ENCODE measurements at regions not wholly inside any gene's neighbourhood (a gene's known extent, or its start where the extent isn't known, plus 50 kb on each side); places are given as distances from the start of the nearest gene placed in this dataset.

DNA sequence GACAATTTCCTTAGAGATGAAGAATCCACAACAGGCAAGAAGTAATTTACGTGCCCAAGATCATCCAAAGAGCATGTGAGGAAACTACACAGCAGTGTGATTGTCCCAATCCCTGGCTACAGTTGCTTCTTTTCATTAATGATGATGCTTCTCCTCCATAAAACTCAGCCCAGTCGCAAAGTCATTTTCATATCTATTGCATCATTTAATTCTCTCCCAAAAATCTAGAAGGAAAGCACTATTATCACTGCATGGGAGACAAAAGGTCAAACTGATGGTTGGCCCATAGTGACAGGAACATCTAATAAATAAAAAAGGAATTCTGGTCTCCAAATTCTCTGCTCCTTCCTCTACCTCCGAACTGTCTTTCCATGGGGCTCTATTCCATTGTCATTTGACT, 103.5 kb upstream of the SERP2 start:
- intact Hi-C loops (cut with micrococcal nuclease), result loop anchor here (5.0 kb wide), 2 partner anchors 73 to 647 kb away; no protein-coding TSS in a partner anchor

DNA sequence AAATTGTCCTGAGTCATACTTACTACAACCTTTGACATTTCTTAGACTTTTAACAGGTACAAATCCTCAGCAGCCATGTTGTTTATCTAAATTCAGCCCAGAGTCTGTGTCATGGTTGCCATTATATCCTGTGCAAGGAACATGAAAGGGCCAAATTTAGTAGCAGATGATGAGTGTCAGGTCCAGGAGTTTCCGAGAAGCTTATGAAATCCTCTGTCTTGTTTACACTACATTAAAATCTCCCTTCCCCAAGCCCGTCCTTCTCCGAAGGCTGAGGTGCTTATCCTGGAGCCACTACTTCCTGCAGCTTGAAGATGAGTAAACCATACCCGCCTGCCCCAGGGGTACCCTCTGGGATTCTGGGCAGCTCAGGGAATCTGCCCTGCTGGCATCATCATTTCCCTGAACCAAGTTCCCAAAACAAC, 102.6 kb upstream of the SERP2 start:
- intact Hi-C loops (cut with micrococcal nuclease), result loop anchor here (5.0 kb wide), 2 partner anchors 74 to 646 kb away; no protein-coding TSS in a partner anchor

DNA sequence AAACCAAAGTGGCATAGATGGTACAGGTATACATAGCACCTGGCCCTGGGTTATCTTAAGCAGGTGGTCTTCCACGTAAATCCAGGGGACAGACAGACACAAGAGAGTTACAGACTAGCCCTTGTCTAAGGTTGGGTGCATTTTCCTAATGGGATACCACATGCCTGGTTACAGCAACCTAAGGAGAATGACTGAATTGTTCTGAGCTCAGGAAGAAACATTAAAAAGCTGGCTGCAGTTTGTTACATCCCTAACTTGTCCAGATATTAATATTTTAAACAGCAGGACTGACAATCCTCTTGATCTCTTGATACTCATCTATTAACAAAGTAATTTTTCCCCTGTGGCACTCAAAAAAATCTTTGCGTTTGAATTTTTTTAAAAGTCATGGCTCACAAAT, 102.2 kb upstream of the SERP2 start:
- intact Hi-C loops (cut with micrococcal nuclease), result loop anchor here (5.0 kb wide), 2 partner anchors 74 to 646 kb away; no protein-coding TSS in a partner anchor

DNA sequence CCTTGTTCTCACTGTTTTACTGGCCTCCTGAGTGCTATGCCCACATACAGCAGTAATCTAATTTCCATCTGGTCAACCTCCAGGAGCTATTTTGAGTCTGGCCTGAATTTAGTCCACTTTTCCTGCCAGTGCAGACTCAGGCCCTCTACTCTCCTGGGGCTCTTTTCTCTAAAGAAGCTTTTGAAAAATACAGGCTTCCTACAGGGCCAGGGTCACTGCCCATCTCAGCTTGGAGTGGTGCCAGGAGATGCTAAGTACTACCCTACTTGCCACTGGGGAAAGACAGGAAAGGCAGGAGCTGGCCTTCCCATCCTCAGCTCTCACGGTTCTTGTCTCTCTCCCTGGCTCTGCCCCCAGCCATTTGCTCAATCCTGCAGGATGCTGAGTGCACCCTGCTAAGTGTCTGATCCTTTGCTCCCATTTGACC, 101.7 kb upstream of the SERP2 start:
- intact Hi-C loops (cut with micrococcal nuclease), result loop anchor here (5.0 kb wide), 2 partner anchors 75 to 645 kb away; no protein-coding TSS in a partner anchor

DNA sequence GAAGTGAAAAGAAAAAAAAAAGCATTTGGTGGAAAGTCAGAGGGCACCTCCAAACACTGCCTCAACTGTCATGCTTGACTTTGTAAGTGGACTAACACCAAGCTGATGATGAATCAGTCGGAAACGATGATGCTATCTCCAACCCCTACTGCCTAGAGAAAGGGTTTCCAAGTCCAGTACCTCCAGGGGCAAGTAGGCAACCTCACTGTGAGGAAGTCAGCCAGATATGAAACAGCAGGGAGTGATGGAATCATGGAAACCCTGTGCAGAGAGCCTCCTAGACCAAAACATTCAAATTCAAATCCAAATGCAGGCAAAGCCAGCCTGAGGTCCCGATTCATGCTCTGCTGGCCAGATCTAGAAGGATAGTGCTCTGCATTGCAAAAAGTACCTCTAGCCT, 100.9 kb upstream of the SERP2 start:
- intact Hi-C loops (cut with micrococcal nuclease), result loop anchor here (5.0 kb wide), 2 partner anchors 75 to 645 kb away; no protein-coding TSS in a partner anchor

DNA sequence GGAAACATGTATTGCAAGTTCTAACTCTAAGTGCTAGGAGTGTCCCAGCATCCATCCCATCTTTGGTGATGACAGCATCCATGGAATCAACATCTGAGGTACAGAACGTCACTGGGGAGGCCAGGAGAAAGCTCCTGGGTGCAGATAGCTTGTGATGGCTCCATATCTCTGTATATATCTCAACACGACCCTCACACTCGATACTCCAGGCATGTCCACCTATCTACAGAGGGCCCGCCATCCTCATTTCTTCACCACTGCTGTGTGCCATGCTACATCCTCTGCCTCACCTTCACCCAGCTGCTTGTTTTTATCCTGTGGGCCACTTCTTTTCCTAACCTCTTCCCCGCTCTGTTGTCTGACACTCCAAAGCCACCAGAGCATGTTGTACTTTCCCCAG, 100.4 kb upstream of the SERP2 start:
- intact Hi-C loops (cut with micrococcal nuclease), result loop anchor here (5.0 kb wide), 2 partner anchors 76 to 644 kb away; no protein-coding TSS in a partner anchor

DNA sequence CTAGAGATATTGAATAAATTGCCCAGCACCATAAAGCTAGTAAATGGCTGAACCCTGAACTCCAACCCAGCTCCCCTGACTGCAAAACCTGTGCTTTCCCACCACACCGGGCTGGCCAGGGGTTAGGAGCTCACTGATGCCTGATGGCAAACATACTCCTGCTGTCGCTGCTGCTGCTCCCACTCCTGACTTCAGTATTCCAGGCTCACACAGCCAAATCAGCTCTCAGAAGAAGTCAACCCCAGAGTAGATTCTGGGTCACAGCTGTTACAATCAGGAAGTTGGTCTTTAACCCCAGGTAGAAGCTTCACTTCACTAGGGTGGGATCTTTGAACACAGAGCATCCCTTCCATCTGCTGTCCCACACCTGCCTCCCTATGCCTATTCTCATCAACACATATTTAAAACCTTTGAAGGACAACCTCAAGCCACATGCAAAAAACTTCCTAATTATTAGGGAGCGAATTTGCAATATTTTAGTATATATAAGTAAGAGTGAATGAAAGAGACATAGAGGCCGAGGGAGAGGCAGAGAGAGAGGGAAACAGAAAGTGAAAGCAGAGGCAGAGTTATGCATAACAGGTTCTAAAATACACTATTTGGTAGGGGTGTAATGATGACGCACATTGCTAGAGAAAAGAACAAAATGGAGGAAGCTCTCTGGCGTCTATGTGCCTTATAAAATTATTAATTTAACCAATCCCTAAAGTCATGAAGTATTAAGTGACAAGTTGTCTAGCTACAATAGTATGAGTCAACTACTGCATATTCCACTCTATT, 99.4 kb upstream of the SERP2 start:
- intact Hi-C loops (cut with micrococcal nuclease), result loop anchor here (2.0 to 5.0 kb wide), 5 partner anchors 15 to 643 kb away; no protein-coding TSS in a partner anchor

DNA sequence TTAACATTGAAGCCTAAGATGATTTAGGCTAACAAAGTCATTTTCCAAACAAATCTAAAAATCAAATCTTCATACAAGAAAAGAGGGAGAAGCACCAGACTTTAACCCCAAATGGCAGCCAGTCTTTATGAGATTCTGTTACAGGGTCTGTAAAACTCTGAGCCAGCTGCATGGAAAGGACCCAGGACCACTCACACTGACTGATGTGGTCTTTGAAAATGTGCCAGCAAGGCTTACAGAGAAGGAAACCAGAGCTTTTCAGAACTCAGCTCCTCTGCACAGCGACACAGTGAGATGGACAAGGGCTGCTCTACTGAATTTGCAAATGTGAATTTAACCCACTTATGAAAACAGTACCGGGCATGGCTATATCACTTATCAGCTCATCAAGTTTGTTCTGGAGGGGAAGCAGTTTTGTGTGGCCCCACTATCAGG, 98.8 kb upstream of the SERP2 start:
- intact Hi-C loops (cut with micrococcal nuclease), result loop anchor here (2.0 to 5.0 kb wide), 5 partner anchors 16 to 643 kb away; no protein-coding TSS in a partner anchor

DNA sequence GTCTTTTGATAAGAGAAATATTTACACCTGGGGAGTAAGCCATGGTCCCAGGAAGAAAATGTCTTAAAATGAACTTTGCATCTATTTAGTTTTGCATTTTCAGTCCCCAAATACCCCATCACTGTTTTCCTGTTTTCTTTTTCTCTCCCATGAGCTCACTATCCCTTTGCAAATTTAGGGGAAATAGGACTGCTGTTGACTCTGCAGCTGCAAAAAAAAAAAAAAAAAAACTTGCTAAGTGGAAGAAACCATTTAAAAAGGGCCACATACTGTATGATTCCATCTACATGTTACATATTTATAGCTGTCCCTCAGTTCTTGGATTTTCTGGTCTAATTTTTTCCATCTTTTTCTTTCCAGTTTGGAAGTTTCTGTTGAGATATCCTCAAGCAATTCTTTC, 98.2 kb upstream of the SERP2 start:
- intact Hi-C loops (cut with micrococcal nuclease), result loop anchor here (2.0 kb wide), 3 partner anchors 17 to 161 kb away; no protein-coding TSS in a partner anchor

DNA sequence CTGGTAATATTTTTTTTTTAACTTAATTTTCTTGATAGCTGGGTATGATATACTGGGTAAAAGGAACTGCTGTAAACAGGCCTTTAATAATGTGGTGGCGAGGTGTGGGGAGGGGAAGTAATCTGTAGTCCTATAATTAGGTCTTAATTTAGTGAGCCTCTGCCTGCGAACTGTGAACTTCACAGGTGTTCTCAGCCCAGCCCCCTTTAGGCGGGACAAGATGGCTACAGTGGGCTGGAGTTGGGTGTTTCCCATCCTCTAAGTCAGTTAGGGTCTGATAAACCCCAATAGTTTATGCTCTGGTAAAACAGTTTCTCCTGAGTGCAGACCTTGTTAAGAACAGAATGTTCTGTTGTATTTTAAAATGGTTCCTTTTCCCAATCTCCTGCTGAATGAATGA, 97.6 kb upstream of the SERP2 start:
- intact Hi-C loops (cut with micrococcal nuclease), result no loop called here

DNA sequence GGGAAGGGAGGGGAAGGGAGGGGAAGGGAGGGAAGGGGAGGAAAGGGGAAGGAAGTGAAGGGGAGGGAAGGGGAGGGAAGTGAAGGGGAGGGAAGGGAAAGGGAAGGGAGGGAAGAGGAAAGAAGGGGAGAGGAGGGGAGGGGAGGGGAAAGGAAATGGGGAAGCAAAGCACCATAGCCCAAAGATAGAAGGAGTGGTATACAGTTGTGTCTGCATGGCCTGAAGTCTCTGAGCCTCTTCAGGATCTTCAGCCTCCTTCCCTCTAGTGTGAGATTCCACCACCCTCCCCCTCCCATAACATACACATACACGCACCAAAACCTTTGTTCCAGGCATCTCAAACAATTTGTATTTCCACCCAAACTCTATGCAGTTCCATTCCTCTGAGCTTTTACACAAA, 96.2 kb upstream of the SERP2 start:
- intact Hi-C loops (cut with micrococcal nuclease), result no loop called here

DNA sequence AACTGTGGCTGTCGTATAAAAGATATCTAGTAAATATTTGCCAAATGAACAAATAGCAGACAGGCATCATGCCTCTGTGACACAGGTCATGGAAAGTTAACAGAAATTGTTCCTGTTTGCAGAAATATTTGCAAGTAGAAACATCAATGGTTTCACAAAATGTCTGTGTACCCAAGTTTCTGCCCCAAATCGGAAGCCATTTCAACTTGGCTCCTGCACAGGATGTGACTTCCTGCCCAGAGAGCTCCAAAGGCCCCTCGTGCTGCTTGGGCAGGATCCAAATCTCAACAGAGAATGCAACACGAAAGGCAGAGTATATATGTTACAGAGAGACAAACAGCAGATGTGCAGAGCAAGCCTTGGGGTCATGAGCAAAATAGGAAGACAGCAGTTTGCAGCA, 95.5 kb upstream of the SERP2 start:
- intact Hi-C loops (cut with micrococcal nuclease), result no loop called here

DNA sequence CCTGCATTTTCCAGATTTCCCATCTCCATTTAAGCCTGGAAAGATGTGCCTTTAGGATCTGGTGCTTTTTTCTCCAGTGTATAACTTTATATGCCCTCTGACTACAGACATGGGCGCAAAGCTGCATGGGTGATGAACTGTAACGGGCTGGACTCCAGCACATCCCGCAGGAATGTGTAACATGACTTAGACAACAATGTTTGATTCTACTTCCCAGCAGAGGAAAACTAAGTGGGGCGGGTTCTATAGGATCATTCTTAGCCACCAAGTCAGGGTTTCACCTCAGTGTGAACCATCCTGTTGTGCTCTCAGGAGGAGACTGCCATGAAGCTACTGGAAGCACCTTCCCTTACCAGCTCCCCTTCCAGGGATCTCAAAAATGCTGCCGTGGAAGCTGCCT, 93.2 kb upstream of the SERP2 start:
- intact Hi-C loops (cut with micrococcal nuclease), result no loop called here

DNA sequence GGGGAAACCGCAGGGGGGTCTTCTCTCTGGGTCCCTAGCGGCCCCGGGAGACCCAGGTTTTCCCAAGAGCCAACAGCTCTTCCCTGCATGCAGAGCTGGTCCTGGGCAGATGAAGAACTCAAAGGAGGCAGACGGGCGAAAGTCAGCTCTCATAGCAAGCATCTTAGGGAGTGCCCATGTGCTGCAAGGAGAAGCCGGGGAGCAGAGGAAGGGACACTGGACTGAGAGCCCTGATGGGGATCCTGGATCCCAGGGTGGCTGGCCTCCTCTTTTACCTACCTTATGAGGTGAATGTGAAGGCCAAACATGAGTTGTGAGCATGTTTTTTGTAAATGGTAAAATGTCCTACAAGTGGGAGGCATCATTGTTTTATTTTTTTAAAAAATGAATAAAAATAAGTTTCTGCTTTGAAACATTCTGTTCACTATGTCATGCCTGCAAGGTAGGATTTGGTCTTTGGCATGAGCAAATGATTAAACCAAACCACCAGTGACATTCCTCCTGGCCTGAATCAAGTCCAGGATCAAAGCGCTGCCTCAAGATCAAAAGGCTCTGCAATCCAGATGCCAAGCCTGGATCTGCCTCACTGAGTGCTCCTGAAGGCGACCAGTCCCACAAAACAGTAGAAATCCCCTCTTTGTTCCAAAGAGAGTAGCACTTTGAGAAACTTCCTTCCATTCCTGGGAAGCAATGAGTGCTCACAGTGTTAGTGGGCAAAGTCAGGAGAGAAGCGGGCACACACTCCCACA, 92.2 kb upstream of the SERP2 start:
- intact Hi-C loops (cut with micrococcal nuclease), result no loop called here

DNA sequence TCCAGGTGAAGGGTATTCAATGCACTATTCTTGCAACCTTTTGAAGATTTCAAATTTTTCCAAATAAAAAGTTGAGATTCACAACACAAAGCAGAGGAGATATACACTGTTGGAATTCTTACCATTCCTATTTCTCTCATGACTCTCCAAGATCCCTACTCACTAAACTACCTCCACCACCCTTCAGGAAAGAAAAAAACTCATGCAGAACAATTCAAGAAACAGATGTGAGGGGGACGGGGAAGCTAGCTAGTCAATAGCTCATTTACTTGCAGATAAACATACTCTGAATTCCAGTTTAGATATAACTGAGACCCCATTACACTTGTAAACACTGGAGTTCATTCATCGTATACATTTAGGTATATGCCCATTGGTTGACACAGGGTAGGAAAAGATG, 90.0 kb upstream of the SERP2 start:
- intact Hi-C loops (cut with micrococcal nuclease), result no loop called here

DNA sequence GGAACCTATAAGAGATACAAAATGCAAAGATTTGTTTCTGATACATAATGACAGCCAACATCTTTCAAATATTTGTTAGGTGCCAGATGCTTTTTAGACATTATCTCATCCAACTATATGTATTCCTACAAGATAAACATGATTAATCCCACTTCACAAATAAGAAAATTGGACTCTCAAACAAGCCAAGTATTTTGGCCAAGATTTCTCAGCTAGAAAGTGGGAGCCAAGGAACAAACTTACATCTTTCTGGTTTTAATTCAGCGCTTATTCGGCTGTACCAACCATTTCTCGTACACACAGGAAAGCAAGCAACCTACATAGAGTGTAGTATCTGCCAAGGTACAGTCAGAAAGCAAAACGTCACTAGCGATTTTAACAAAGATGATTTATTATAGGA, 85.7 kb upstream of the SERP2 start:
- intact Hi-C loops (cut with micrococcal nuclease), result no loop called here

DNA sequence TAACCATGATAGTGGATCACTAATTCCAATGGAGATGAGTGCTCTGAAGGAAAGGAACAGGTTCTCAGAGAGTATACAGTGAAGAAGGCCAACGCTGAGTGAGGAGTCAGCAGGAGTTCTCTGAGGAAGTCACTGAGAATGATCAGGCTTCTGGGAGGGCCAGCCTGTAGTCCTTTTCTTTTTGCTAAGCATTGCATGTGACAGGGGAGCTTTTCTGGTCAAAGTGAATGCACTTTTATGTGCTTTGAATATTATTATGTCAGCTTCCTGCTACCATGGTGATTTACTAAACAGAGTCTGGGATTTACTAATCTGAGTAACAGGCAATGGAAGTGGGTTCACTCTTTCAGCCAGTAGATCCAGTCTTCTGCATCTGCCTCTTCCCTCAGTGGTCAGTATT, 81.1 kb upstream of the SERP2 start:
- intact Hi-C loops (cut with micrococcal nuclease), result no loop called here

DNA sequence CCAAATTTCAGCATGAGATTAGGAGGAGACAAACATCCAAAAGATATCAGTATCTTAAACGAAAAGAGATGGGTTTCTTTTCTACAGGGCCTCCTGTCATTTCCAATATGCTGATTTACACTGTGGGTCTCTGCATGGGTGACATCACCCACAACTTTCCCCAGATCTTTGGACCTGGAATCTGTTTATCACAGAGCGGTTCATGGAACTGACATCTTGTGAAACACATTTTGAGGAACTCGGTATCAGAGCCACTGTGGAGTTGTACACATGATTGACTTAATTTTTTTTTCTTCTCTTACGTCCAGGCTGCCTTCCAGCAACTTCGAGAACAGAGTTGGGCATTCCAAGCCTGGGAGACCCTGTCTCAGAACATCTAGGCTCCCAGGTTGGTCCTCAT, 80.2 kb upstream of the SERP2 start:
- intact Hi-C loops (cut with micrococcal nuclease), result no loop called here

DNA sequence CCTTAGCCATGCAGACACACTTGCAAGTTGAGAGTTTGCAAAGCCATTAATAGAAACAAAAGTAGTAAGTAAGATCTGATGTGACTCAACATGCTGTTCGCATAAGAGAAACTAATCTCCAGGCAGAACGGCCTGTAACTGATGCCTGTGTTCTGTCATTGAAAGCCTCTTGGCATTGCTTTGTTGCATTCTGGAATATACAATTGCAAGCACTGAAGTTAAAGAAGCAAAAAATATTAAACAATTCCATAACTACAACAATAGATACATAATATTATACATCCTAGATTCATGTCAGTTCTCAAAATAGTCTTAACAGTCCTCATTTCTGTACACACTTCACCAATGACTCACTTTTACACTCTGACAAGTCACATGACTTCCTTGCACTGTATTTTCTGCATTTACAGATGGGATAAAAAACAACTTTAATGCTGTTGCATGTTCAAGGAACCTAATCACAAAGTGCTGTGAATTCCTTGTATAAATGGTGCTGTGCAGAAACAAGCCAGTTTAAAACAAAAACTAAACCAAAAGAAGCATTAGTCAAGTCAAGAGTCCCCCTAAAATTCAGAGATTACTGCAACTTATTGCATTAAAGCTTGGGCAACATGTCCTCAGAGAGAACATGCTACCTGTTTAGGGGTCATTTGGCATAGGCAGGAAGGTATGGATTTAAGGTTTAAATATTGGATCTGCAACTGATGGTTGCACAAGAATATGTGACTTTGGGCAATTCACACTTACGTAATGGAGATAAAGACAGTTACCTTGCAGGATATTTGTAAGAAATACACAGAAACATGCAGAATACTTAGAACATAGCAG, 79.5 kb upstream of the SERP2 start:
- intact Hi-C loops (cut with micrococcal nuclease), result no loop called here

DNA sequence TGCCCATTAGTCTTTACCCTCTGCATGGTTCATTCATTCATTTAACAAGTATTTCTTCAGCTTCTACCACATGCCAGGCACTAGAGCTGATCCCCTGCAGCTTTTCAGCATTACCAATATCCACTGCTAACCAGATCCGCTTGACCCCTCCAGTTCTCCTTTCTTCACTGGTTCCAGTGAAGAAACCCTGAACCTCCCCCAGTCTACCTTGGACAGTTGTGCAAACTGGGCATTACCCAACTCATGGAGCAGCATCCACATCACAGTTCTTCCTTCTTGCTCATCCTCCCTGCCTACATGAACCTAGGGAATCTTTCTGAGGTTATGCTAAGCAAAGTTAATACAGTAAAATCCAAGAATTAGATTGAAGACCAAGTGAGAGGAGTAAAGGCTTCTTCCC, 78.7 kb upstream of the SERP2 start:
- intact Hi-C loops (cut with micrococcal nuclease), result no loop called here

DNA sequence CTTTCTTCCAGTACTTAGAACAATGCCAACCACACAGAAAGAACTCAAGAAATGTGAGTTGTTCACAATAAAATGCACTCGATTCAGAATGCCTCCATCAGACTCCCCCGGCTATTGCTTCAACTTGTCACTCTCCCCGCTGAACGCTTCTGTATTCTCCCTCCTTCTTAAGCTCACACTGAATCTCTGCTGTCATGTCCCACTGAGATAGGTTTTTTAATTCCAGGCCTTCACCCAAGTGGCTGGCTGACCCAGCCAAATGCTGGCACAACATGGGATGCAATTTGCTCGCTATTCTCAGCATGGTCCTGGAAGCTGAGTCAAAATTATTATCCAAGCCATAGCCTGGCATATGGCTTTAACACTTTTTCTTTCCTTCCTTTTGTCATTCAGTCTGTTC, 76.8 kb upstream of the SERP2 start:
- intact Hi-C loops (cut with micrococcal nuclease), result no loop called here

All from T-helper 2 cell treated with Interferon-gamma antibody and Interleukin-4, amounts not matched to agents 100 ng/mL and 5 ng/mL, for 36 hours (primary cell).